Hepatocyte (in vitro differentiated cells): ENCODE measurements at regions not wholly inside any gene's neighbourhood (a gene's known extent, or its start where the extent isn't known, plus 50 kb on each side); places are given as distances from the start of the nearest gene placed in this dataset.

Experiments used
- EZH2phosphoT487 ChIP-seq: fragments of 200-600 bp; sonication (generic); IDR thresholded peaks from one replicate; pipeline ENCODE4 v1.6.1; 2018; ENCODE audit warnings: antibody characterized with exemption, mild to moderate bottlenecking, low read depth, moderate library complexity; ENCODE audit not compliant: unreplicated experiment, severe bottlenecking
- TF ChIP-seq, protein P1 (sequence below): fragments of 200-600 bp; sonication (generic); IDR thresholded peaks from 2 replicates; pipeline ENCODE4 v1.5.1; 2016; ENCODE audit warnings: antibody characterized with exemption, mild to moderate bottlenecking; ENCODE audit not compliant: poor library complexity

DNA sequence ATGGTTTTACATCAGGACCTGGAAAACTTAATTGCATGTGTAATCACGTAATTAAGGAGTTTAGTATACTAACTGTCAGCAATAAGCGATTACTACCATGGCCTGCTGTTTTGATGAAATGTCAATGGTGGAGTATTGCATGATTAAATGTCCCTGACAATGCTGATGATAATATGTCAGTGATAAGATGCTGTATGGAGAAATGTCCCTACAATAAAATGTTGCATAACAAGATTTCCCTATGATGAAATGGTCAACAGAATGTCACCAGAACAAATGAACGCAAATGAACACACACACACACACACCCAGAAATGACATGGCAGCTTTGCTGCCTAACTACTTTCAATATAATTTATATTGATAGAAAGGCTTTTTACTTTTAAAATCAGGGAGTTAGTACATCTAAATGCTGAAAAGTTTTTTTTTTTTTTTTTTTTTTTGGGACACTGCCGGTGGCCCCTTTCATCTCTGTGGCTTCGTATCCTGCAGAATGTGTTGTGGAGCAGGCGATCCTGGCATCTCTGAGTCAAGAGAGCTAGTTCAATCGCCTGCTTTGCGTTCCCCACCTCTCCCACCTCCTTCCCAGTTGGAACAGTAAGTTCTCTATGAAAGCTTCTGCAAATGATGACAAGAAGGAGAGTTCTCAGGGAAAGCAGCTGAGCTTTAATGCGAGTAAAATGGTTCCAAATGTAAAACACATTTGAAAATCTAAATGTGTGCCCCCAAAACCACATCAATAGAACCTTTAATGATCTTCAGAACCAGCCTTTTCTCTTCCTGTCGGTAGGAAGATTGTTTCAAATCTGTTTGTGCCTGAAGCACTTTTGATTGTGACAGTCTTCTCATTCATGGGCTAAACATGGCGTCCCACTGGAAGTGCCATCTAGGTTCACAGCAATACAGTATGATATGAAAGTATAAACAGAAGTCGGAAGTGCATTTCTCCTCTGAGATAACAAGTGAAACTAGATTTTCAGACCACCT lies 170.1 kb upstream of the GBE1 start:
- TF ChIP-seq, protein P1, sequence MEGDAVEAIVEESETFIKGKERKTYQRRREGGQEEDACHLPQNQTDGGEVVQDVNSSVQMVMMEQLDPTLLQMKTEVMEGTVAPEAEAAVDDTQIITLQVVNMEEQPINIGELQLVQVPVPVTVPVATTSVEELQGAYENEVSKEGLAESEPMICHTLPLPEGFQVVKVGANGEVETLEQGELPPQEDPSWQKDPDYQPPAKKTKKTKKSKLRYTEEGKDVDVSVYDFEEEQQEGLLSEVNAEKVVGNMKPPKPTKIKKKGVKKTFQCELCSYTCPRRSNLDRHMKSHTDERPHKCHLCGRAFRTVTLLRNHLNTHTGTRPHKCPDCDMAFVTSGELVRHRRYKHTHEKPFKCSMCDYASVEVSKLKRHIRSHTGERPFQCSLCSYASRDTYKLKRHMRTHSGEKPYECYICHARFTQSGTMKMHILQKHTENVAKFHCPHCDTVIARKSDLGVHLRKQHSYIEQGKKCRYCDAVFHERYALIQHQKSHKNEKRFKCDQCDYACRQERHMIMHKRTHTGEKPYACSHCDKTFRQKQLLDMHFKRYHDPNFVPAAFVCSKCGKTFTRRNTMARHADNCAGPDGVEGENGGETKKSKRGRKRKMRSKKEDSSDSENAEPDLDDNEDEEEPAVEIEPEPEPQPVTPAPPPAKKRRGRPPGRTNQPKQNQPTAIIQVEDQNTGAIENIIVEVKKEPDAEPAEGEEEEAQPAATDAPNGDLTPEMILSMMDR, result no peak
- TF ChIP-seq EZH2phosphoT487, result no peak
